ENCODE measurements at regions not wholly inside any gene's neighbourhood (a gene's known extent, or its start where the extent isn't known, plus 50 kb on each side); places are given as distances from the start of the nearest gene placed in this dataset.

GRCh38 chr12:75868501-75868900 lies 163.1 kb downstream of the PHLDA1 start:
- TF ChIP-seq CTCF (conservative IDR thresholded peaks at IDR 0.05; ENCODE audit: low read depth): no peak
- POLR2A ChIA-PET (ENCODE audit: low non-redundant PET): no interaction called here
- peak overlapping the region; percentile 19; the same call in 1 of the 2 replicates for H3K27ac ChIP-seq
- CTCF ChIA-PET: no interaction called here
- no peak for DNase-seq (ENCODE audit: low spot score)

GRCh38 chr12:75865315-75865714 lies 166.3 kb downstream of the PHLDA1 start:
- ChIA-PET CTCF (interaction anchor here (0.7 kb wide), 1 partner anchor 482 kb away, joined by 3 read pairs; no protein-coding TSS in a partner anchor), POLR2A (ENCODE audit: low non-redundant PET) (interaction anchor here (0.6 kb wide), 1 partner anchor 43 kb away, joined by 3 read pairs; no protein-coding TSS in a partner anchor)
- no peak overlapping the region for H3K27ac ChIP-seq
- no peak for DNase-seq (ENCODE audit: low spot score)
- TF ChIP-seq CTCF (conservative IDR thresholded peaks at IDR 0.05; ENCODE audit: low read depth): no peak

- TF ChIP-seq CTCF (conservative IDR thresholded peaks at IDR 0.05; ENCODE audit: low read depth): no peak
- POLR2A ChIA-PET (ENCODE audit: low non-redundant PET): no interaction called here
- CTCF ChIA-PET: no interaction called here
- no peak for DNase-seq (ENCODE audit: low spot score)
- no peak overlapping the region for H3K27ac ChIP-seq
Measured at GRCh38 chr12:75864161-75864560, 167.4 kb downstream of the PHLDA1 start.

GRCh38 chr12:75863533-75863932 lies 168.0 kb downstream of the PHLDA1 start:
- peak overlapping the region; percentile 75 for H3K27ac ChIP-seq
- POLR2A ChIA-PET (ENCODE audit: low non-redundant PET): no interaction called here
- peak; percentile 49 for DNase-seq (ENCODE audit: low spot score)
- CTCF ChIA-PET: interaction anchor here (0.9 kb wide), 1 partner anchor 9 kb away, joined by 3 read pairs; no protein-coding TSS in a partner anchor
- TF ChIP-seq CTCF (conservative IDR thresholded peaks at IDR 0.05; ENCODE audit: low read depth): no peak

GRCh38 chr12:75862692-75863471 lies 168.7 kb downstream of the PHLDA1 start:
- H3K27ac ChIP-seq: no peak overlapping the region
- CTCF ChIA-PET: interaction anchor here (0.9 kb wide), 1 partner anchor 9 kb away, joined by 3 read pairs; no protein-coding TSS in a partner anchor
- no peak for TF ChIP-seq CTCF (conservative IDR thresholded peaks at IDR 0.05; ENCODE audit: low read depth)
- peak; percentile 74 for DNase-seq (ENCODE audit: low spot score)
- POLR2A ChIA-PET (ENCODE audit: low non-redundant PET): no interaction called here

GRCh38 chr12:75859868-75860267 lies 171.7 kb downstream of the PHLDA1 start:
- ChIA-PET CTCF (no interaction called here), POLR2A (ENCODE audit: low non-redundant PET) (interaction anchor here (1.0 kb wide), 1 partner anchor 172 kb away, joined by 3 read pairs; the partner anchor contains the start of gene PHLDA1)
- peak overlapping the region; percentile 53; the same call in 1 of the 2 replicates for H3K27ac ChIP-seq
- TF ChIP-seq CTCF (conservative IDR thresholded peaks at IDR 0.05; ENCODE audit: low read depth): no peak
- no peak for DNase-seq (ENCODE audit: low spot score)

Data from RWPE1 (cell line).